DMS153 (cell line): ENCODE measurements at regions not wholly inside any gene's neighbourhood (a gene's known extent, or its start where the extent isn't known, plus 50 kb on each side); places are given as distances from the start of the nearest gene placed in this dataset.
A peak's percentile ranks its signal among the peaks of the same experiment; 100 is the strongest.
"Not testable (repeated sequence)": the region's sequence is repeated elsewhere in the genome, so short reads cannot be mapped to it uniquely, and the experiment has no call there.

Experiments used
- DNase-seq: peaks from one replicate; lab custom pipeline; 2025; lab: John Stamatoyannopoulos, UW

DNA sequence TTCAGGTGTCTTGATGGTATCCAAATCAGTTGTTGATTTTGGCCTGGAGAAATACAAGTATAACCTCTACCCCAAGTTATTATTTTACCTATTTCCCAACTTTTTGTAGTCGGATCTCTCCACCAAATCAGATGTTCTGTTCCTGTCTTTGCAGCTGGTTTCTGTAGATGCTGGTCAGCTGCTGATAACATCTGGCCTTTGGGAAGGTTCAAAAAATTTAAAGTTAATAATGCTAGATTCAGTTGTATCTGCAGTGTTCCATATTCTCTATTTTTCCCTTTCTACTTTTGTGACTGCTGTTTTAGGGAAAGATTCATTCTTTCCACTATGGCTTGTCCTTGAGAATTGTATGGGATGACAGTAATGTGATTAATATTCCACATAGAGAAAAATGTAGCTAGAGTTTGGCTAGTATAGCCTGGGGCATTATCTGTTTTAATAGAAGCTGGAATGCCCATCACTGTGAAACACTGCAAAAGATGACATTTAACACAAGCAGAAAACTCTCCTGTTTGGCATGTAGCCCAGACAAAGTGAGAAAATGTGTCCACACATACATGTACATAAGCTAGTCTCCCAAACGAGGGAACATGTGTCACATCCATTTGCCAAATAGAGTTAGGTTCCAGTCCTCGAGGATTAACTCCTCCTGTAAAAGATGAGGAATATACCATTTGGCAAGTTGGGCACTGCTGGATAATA is 99.2 kb downstream of the ZNF100 start:
- not testable (repeated sequence) for DNase-seq

DNA sequence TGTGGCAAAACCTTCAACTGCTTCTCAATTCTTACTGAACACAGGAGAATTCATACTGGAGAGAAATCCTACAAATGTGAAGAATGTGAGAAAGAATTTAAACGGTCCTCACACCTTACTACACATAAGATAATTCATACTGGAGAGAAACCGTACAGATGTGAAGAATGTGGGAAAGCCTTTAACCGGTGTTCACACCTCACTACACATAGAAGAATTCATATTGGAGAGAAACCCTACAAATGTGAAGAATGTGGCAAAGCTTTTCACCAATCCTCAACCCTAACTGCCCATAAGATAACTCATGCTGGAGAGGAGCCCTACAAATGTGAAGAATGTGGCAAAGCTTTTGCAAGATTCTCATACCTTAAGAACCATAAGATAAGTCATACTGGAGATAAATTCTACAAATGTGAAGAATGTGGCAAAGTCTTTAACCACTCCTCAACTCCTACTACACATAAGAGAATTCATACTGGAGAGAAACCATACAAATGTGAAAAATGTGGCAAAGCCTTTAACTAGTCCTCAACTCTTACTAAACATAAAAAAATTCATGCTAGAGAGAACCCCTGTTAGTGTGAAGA is 111.7 kb downstream of the ZNF100 start:
- no peak for DNase-seq

GRCh38 chr19:21651478-21651877 is 115.9 kb downstream of the ZNF100 start:
- not testable (repeated sequence) for DNase-seq

DNA sequence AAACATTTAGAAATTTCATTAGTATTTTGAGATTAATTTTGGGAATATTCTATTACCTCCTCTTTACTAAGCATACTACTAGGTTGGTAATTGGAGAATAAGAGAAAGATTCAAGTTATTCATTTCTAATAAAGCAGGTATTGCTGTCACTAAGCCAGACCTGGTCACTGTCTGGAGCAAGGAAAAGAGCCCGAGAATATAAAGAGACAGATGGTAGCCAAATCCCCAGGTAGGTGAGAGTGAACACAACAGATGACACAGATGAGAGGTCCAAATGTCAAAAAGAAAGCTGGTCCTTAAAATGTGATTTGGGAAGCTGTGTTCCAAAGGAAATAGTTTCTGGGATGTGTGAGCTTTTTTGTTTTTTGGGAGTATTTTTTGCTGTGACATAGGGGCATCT is 128.6 kb downstream of the ZNF100 start:
- DNase-seq: no peak

DNA sequence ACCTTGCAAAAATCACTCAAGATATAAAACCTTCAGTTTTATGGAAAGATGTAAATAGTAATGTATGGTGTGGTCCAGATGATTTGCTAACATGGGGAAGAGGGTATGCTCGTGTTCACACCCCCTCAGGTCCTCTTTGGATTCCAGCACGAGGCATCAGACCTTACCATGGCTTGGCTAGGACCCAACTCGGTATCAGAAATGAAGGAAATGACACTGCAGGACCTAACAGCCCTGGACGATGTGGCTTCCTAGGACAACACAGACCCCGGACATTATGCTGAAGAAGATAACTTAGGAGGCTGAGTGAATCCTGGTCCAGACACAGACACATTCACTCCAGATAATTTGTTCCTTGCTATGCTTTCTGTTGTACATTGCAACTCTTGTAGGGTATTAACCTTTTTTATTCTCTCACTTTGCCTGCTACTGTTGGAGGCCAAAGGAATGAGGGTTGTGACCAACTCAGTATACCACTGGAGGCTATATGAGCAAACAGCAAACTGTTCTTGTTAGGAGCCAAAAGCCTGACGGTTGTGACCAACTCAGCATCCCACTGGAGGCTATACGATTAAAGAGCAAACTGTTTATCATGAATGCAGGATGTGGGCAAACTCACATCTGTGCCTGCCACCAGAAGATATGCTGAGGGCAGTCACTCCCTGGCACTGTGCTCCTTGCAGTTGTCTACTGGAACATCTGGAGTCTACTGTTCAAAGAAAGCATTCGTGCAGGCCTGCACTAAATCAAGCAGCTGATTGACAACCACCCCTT is 121.7 kb downstream of the ZNF429 start:
- DNase-seq: no peak

DNA sequence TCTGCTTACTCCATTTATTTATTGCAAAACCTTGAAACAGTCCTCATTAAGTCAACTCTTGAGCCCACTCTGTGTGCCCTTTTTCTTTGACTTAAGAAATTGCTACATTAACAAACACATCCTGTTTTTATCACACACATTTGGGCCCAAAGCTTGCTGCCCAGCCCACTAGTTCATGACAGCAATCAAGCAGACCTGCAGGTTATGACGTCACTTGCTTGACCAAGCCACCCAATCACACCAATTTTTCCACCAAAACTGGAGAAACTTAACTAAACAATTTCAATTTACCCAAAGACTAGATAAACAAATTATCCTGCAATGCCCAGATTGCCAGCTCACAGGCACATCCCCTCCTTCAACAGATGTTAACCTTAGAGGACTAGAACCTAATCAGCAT is 120.7 kb downstream of the ZNF429 start:
- no peak for DNase-seq

DNA sequence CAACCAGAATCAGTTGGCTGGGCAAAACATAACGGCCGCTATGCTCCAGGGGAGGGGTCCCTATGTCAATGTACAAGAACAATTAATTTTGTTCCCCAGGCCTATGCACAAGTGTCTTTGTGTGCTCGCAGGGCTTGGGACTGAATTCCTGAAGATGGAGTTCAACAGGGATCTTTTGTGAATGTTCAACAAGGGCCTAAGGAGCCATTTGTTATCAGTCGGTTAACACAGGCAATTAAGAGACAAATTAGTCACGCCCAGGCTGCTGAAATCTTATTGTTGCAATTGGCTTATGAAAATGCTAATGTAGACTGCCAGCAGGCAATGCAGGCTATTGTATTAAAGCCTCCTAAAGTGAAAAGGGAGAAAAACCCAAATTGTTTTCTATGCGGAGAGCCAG is 117.5 kb downstream of the ZNF429 start:
- DNase-seq: no peak

DNA sequence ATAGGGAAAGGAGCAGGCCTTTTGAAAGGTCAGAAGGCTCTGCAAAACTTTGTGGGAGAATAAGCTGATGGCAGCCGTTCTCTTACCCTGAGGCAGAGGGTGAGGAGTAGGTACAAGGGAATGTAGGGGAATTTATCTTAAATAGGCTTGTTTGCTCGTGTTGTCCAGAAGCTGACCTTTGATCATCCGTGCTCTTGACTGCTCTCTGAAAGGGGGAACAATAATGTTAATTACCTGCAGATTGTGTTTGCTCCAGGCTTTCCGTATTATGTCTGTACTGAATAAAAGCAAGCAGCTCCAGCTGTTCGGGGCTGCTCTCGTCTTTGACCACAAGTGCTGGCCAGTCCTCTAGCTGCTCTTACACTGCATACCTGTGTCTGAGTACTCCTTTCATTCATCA is 116.3 kb downstream of the ZNF429 start:
- DNase-seq: no peak

DNA sequence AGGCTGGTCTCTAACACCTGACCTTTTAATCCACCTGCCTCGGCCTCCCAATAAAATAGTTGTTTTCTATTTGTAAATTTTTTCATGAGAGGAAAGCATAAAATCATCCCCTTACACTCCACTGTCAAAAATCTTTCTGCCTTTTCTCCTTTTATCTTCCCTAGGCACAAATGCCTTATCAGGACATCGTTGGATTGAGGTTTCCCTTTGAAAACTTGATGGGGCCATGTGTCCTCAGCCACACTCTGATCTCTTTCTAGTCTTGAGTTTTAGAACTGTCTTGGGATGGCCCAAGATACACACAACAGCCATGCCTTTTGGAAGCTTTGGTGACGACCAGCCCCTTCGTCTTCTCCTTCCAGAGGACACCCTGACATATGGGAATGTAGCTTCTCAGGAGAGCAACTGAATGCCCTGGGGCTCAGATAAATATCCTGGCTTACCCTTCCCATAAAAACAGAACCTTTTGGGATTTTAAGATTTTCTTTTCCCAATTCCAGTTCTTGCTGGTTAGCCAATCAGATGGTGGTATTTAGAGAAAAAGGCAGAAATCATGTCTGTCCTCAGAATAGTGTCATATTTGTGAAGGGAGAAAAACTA is 112.4 kb downstream of the ZNF429 start:
- no peak for DNase-seq

GRCh38 chr19:21614776-21615175 is 109.4 kb downstream of the ZNF429 start:
- DNase-seq: not testable (repeated sequence)

DNA sequence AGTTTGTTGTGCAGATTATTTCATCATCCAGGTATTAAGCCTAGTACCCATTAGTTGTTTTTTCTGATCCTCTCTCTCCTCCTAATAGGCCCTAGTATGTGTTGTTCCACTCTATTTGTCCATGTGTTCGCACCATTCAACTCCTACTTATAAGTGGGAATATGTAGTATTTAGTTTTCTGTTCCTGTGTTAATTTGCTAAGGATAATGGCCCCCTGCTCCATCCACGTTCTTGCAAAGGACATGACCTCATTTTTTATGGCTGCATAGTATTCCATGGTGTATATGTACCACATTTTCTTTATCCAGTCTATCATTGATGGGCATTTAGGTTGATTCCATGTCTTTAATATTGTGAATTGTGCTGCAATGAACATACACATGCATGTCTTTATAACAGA is 107.8 kb downstream of the ZNF429 start:
- DNase-seq: not testable (repeated sequence)

DNA sequence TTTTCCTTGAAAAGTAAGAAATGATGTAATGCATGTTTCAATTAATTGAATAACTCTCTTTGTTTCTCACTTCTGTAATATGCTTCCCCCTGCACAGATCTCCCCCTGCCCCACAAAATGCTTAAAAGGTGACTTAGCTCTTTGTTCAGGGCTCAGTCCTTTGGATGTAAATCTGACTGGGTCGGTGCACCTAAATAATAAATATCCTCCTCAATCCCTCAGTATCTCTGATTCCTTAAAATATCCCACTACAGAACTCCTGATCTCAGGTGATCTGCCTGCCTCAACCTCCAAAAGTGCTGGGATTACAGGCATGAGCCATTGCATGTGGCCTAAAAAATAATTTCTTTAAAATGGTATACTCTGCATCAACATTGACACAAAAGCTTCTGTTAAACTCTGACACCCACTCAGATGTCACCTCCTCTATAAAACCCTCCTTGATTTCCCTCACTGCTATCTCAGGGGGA is 107.0 kb downstream of the ZNF429 start:
- DNase-seq: no peak

DNA sequence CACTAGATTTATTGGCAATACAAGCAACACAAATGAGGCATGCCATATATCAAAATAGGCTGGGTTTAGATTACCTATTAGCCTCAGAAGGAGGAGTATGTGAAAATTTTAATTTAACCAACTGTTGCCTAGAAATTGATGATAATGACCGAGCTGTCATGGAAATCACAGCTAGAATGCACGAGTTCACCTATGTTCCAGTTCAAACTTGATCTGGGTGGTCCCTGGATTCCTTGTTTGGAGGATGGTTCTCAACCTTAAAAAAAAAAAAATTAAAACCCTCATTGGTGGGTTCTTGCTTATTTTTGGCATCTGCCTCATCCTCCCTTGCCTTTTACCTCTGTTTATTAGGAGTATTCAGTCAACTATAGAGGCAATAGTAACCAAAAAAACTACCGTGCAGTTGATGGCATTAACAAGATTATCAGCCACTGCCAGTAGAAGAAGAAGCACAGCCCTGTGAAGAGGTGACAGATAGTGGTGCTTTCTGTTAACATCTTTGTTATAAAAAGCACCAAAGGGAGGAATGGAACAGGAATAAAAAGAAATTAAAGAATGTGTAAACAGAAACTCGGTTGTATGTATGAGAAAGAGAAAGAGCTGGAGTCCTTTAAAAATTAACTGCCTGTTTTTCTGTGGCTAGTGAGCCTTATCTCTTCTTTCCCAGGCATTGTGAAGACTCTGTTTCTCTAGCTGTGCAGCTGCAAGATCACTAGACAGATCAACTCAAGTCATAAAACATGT is 106.4 kb downstream of the ZNF429 start:
- no peak for DNase-seq

GRCh38 chr19:21610787-21611186 is 105.4 kb downstream of the ZNF429 start:
- no peak for DNase-seq

GRCh38 chr19:21610341-21610740 is 104.9 kb downstream of the ZNF429 start:
- no peak for DNase-seq

DNA sequence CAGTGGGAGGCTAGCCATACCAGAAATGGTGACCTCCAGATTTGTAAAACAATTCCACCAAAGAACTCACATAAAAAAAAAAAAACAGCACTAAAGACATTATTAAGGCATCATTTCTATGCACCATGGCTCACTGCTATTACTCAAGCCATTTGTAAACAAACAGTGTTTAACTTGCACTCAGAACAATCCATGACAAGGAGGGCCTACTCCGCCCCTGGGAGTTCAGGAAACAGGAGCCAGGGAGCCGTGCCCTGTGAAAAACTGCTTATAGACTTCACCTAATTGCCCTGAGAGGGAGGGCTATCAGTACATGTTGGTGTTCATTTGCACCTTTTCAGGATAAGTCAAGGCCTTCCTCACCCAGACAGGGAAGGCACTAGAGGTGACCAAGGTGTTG is 103.2 kb downstream of the ZNF429 start:
- DNase-seq: no peak

GRCh38 chr19:21607449-21607848 is 102.0 kb downstream of the ZNF429 start:
- no peak for DNase-seq

- DNase-seq: not testable (repeated sequence)
Observed at GRCh38 chr19:21607011-21607410, 101.6 kb downstream of the ZNF429 start.

- DNase-seq: not testable (repeated sequence)
Observed at GRCh38 chr19:21606326-21606725, 100.9 kb downstream of the ZNF429 start.

DNA sequence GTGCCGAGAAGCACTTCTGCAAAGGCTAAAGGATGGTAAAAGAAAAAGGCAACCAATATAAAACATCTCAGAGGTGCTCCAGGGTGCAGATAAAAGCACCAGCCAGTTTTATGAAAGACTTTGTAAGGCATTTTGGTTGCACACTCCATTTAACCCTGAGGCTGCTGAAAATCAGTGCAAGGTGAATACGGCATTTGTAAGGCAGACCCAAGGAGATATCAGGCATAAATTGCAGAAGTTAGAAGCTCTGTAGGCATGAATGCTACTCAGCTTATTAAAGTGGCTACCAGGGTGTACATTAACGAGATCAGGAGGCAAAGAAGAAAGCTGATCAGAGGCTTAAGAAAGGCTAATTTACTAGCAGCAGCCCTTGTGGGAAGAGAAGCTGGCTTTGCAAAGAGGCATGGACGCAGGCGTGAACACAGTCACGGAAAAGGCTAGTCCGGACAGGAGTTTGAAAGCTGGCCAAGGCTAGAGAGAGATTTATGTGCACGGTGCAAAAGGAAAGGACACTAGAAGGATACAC is 99.6 kb downstream of the ZNF429 start:
- DNase-seq: peak; percentile 5
